HG03045 (cell line): ENCODE measurements at regions not wholly inside any gene's neighbourhood (a gene's known extent, or its start where the extent isn't known, plus 50 kb on each side); places are given as distances from the start of the nearest gene placed in this dataset.
"Not testable (repeated sequence)": the region's sequence is repeated elsewhere in the genome, so short reads cannot be mapped to it uniquely, and the experiment has no call there.

Experiments used
- ATAC-seq: cut with Tn5 transposase; IDR thresholded peaks from one replicate; pipeline ENCODE4 v1.9.1; 2021; ENCODE audit warnings: mild to moderate bottlenecking, moderate library complexity; ENCODE audit not compliant: unreplicated experiment

GRCh38 chr3:181549266-181549665 is 162.5 kb upstream of the SOX2 start:
- ATAC-seq = no peak

- ATAC-seq = no peak
Measured at GRCh38 chr3:181541414-181541813, 170.3 kb upstream of the SOX2 start.

GRCh38 chr3:181534781-181535221 is 176.9 kb upstream of the SOX2 start:
- ATAC-seq = no peak

GRCh38 chr3:181533811-181534210 is 177.9 kb upstream of the SOX2 start:
- ATAC-seq = no peak

GRCh38 chr3:181530584-181530983 is 181.1 kb upstream of the SOX2 start:
- no peak for ATAC-seq

GRCh38 chr3:181521831-181522230 is 189.9 kb upstream of the SOX2 start:
- no peak for ATAC-seq

GRCh38 chr3:181518222-181518621 is 193.5 kb upstream of the SOX2 start:
- no peak for ATAC-seq

- ATAC-seq = no peak
Measured at GRCh38 chr3:181512787-181513186, 198.9 kb upstream of the SOX2 start.

GRCh38 chr3:181510500-181510899 is 201.2 kb upstream of the SOX2 start:
- no peak for ATAC-seq

- no peak for ATAC-seq
Measured at GRCh38 chr3:181497358-181497757, 214.4 kb upstream of the SOX2 start.

GRCh38 chr3:181493423-181493822 is 218.3 kb upstream of the SOX2 start:
- ATAC-seq = no peak

- ATAC-seq = no peak
Measured at GRCh38 chr3:181488536-181488935, 223.2 kb upstream of the SOX2 start.

GRCh38 chr3:181487236-181487978 is 224.3 kb upstream of the SOX2 start:
- no peak for ATAC-seq

- no peak for ATAC-seq
Measured at GRCh38 chr3:181486141-181486885, 225.4 kb upstream of the SOX2 start.

GRCh38 chr3:181484026-181484425 is 227.7 kb upstream of the SOX2 start:
- ATAC-seq = no peak

GRCh38 chr3:181475146-181475545 is 236.6 kb upstream of the SOX2 start:
- not testable (repeated sequence) for ATAC-seq

GRCh38 chr3:181470349-181470748 is 241.4 kb upstream of the SOX2 start:
- no peak for ATAC-seq

GRCh38 chr3:181464033-181464694 is 247.6 kb upstream of the SOX2 start:
- ATAC-seq = no peak

- ATAC-seq = no peak
Measured at GRCh38 chr3:181461381-181461780, 250.3 kb upstream of the SOX2 start.

- ATAC-seq = no peak
Measured at GRCh38 chr3:181459516-181459915, 252.2 kb upstream of the SOX2 start.

GRCh38 chr3:181458857-181459256 is 252.9 kb upstream of the SOX2 start:
- no peak for ATAC-seq

GRCh38 chr3:181457756-181458155 is 254.0 kb upstream of the SOX2 start:
- ATAC-seq = no peak
